Fibroblast of villous mesenchyme (primary cell): ENCODE measurements at regions not wholly inside any gene's neighbourhood (a gene's known extent, or its start where the extent isn't known, plus 50 kb on each side); places are given as distances from the start of the nearest gene placed in this dataset.

Source experiments
- DNase-seq: peaks from one replicate; pipeline ENCODE4 v3.0.0-alpha.2; 2010; ENCODE audit warnings: low read depth
- H3K4me3 ChIP-seq: 2 replicates; pipeline ENCODE4 v1.5.1; 2011; ENCODE audit warnings: low read depth, mild to moderate bottlenecking, low read length
- TF ChIP-seq, protein P1 (sequence below): IDR thresholded peaks from 2 replicates; pipeline ENCODE4 v1.5.1; 2012; ENCODE audit warnings: low read depth, mild to moderate bottlenecking, low read length; ENCODE audit not compliant: insufficient read depth

DNA sequence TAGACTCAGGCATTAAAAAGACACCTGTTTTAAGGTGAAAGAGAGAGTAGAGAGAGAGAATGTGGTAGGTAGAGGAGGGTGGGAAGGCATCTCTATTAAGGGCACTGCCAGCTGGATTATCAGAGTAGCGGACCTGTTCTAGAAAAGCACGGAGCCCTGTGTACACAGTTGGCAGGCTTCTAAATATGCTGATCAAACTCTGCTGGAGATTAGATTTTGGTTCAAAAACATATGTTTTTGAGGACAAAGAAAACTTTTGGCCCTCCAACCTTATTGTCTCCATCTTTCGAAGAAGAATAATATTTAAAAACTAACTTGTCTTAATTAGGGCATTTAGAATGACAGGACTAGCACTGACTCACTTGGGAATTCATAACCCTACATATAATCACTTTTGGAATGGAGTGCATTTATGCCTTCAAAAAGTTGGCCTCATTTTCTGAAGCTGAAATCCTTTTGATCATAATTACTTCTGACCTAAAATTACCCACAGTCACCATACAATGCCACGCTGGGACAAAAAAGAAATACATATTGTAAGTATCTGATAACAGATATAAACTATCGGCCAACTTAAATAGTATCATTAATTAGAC, 254.6 kb downstream of the MEIS1 start:
- H3K4me3 ChIP-seq: no peak overlapping the region
- DNase-seq: no peak
- TF ChIP-seq, protein P1, sequence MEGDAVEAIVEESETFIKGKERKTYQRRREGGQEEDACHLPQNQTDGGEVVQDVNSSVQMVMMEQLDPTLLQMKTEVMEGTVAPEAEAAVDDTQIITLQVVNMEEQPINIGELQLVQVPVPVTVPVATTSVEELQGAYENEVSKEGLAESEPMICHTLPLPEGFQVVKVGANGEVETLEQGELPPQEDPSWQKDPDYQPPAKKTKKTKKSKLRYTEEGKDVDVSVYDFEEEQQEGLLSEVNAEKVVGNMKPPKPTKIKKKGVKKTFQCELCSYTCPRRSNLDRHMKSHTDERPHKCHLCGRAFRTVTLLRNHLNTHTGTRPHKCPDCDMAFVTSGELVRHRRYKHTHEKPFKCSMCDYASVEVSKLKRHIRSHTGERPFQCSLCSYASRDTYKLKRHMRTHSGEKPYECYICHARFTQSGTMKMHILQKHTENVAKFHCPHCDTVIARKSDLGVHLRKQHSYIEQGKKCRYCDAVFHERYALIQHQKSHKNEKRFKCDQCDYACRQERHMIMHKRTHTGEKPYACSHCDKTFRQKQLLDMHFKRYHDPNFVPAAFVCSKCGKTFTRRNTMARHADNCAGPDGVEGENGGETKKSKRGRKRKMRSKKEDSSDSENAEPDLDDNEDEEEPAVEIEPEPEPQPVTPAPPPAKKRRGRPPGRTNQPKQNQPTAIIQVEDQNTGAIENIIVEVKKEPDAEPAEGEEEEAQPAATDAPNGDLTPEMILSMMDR: no peak

GRCh38 chr2:66691031-66691965, 256.4 kb downstream of the MEIS1 start:
- H3K4me3 ChIP-seq: peak overlapping the region; percentile 11
- TF ChIP-seq, protein P1: no peak
- DNase-seq: no peak

- TF ChIP-seq, protein P1: no peak
- no peak for DNase-seq
- no peak overlapping the region for H3K4me3 ChIP-seq
Measured at GRCh38 chr2:66692521-66693054, 257.7 kb downstream of the MEIS1 start.

GRCh38 chr2:66693076-66693965, 258.4 kb downstream of the MEIS1 start:
- TF ChIP-seq, protein P1: no peak
- H3K4me3 ChIP-seq: no peak overlapping the region
- DNase-seq: no peak

DNA sequence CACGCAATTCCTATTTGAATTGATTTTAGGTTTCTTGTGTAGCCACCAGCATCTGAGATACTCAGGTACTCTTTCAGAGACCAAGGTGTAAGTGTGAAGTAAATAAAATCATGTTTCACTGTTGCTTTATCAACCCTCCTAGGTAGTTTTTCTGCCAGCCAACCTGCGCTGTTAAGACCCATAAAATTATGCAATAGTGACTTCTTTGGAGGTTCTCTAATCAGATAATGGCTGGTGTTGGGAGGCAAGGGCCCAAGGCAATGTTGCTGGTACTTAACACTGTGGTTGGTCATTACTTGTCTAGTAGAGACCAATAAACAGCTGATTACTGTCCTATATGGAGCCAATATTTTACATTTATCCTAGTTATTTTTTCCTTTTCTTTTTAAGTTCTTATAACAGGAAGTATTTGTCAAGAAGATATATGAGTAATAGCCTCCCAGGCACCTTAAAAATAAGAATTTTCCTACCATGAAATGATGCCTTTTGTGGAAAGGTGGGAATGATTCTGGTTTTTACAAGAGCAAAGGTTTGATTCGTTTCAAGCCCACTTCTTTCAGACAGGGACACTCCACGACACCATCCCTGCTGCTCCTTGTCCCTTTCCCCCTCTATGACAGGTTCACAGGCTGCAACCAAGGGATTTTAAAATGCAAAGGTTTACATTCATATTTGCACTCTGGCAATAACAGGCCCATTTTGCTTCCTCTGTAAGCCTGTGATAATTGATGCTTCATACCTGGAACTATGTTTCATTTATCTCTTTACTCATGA, 259.3 kb downstream of the MEIS1 start:
- DNase-seq: no peak
- TF ChIP-seq, protein P1: no peak
- no peak overlapping the region for H3K4me3 ChIP-seq
